Mucosa of stomach (tissue), 1 donor: ENCODE measurements at regions not wholly inside any gene's neighbourhood (a gene's known extent, or its start where the extent isn't known, plus 50 kb on each side); places are given as distances from the start of the nearest gene placed in this dataset.

Experiments
- H3K27me3 ChIP-seq: one replicate; pipeline ENCODE4 v1.7.0; 2013; ENCODE audit warnings: mild to moderate bottlenecking, low read length; ENCODE audit not compliant: control insufficient read depth, insufficient read depth
- H3K36me3 ChIP-seq: one replicate; pipeline ENCODE4 v1.7.0; 2013; ENCODE audit warnings: low read length; ENCODE audit not compliant: control insufficient read depth, insufficient read depth
- H3K4me1 ChIP-seq: one replicate; pipeline ENCODE4 v1.7.0; 2013; ENCODE audit warnings: mild to moderate bottlenecking, low read length; ENCODE audit not compliant: control insufficient read depth, insufficient read depth
- H3K4me3 ChIP-seq: one replicate; pipeline ENCODE4 v1.7.0; 2013; ENCODE audit warnings: low read length
- H3K9ac ChIP-seq: one replicate; pipeline ENCODE4 v1.7.0; 2013; ENCODE audit warnings: mild to moderate bottlenecking, low read length, moderate library complexity
- H3K9me3 ChIP-seq: one replicate; pipeline ENCODE4 v1.7.0; 2013; ENCODE audit warnings: mild to moderate bottlenecking, low read length, moderate library complexity; ENCODE audit not compliant: control insufficient read depth
- donor health status: Pancreatic carcinoma.

DNA sequence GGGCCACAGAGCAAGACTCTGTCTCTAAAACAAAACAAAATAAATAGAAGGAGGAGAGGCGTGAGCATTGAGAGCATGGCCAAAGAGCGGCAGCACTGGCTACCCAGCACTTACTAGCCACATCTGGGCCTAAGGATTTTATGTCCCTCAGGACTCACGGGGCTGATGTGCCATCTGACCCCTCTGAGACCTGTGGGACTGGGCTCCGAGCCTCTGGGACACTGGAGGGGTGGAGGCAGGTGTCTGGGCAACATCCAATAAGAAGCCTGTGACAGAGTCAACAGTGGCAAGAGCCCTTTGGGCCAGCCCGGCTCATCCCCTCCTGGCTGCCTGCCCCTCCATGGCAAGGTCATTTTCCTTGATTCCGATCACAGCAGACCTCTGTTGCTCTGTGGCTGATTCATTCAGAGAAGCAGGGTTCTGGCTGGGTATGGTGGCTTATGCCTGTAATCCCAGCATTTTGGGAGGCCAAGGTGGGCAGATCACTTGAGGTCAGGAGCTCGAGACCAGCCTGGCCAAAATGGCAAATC is 60.7 kb downstream of the RRM2 start:
- no peak overlapping the region for H3K4me3 ChIP-seq
- no peaks in the 10 kb centered on the region for H3K4me1 ChIP-seq
- no peaks in the 10 kb centered on the region for H3K9me3 ChIP-seq

DNA sequence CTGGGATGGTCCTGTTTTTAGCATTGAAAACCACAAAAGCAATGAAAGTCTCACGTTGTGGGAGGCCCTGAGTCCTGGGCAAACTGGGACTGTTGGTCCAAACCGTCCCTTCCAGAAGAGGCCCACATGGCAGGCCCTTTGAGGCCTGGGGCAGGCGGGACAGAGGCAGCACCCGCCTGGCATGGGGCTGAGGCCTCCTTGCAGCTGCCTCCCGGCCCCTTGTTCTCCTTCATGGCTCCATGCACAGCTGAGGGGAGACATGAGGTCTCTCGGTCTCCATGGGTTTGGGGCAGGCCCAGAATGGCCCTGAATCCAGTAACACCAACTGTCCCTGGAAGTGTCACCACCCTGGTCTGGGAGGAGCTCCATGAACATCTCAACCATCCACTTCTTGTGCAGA is 61.9 kb downstream of the RRM2 start:
- H3K36me3 ChIP-seq = no peaks in the 10 kb centered on the region
- no peak overlapping the region for H3K9ac ChIP-seq
- H3K27me3 ChIP-seq = no peaks in the 10 kb centered on the region
- H3K4me3 ChIP-seq = no peak overlapping the region
- H3K9me3 ChIP-seq = no peaks in the 10 kb centered on the region
- H3K4me1 ChIP-seq = peaks cover 6% of the 10 kb centered on the region

More for the DNA sequence above, 60.7 kb downstream of the RRM2 start:
- Histone ChIP-seq H3K36me3 (no peaks in the 10 kb centered on the region), H3K27me3 (no peaks in the 10 kb centered on the region), H3K9ac (no peak overlapping the region)

DNA sequence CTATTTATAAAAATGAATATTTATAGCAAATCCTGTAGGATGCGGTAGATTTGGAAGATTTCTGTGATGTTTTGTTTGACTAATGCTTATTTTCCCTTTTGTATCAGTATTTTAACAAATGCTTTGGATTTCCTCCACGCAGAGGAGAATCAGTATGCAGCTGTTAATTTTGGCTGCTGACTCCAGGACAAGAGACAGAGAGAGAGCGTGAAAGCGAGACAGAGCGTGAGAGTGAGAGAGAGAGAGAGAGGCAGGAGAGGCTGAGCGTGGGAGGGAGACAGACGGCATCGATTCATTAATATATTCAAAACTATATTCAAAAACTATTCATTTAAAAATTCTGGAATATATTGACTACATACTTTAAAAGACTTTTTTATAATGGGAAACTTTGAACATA is 62.5 kb downstream of the RRM2 start:
- Histone ChIP-seq H3K4me1 (peaks cover 6% of the 10 kb centered on the region), H3K4me3 (no peak overlapping the region), H3K9ac (no peak overlapping the region), H3K36me3 (no peaks in the 10 kb centered on the region), H3K27me3 (no peaks in the 10 kb centered on the region), H3K9me3 (no peaks in the 10 kb centered on the region)

DNA sequence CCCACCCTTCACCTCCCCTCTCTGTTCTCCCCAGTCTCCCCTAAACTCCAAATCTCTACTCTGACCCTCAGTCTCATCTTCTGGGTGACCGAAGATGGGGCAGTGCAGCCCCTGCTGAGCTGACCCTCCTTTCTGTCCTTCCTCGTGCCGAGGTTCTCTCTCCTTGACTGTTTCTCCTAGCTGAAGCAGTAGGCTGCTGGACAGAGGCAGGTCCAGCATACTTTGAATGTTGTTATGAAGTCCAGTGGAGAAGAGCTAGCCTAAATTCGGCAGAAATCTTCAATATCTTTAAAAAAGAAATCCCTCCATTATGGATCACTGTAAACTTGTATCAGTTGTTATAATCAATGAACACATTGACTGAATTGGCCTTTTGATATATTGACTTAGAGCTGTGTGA is 63.2 kb downstream of the RRM2 start:
- peaks cover 6% of the 10 kb centered on the region for H3K4me1 ChIP-seq
- H3K36me3 ChIP-seq = no peaks in the 10 kb centered on the region
- H3K27me3 ChIP-seq = no peaks in the 10 kb centered on the region
- no peaks in the 10 kb centered on the region for H3K9me3 ChIP-seq
- H3K9ac ChIP-seq = no peak overlapping the region
- no peak overlapping the region for H3K4me3 ChIP-seq

DNA sequence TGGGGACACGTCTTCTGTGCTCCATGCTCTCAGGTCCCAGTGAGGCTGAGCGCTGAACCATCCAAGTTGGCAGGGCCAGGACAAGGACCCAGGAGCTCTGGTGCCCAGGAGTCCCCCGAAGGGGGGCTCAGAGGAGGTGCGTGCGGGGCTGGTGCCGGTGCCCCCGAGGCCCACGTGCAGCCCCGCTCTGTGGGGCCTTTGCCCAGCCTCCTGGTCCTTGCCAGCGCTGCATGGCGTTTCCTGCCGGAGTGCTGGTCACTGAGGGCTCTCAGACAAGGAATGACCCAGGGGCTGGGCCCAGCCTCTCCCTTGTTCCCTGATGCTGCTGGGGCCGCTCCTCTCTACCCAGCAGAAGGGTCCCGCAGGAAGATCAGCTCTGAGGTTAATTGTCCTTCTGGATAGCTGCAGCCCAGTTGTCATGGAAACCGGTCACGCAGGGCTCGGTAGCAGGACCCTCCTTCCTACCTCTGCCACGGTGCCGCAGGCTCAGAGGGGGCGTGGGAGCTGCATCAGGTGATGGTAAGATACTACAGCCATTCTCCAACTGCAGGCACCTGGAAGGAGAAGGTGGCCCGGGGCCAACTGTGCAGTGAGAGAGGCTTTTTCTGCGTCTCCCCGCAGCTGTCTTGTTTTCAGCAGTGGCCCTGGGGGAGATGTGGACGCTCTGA is 64.5 kb downstream of the RRM2 start:
- H3K9ac ChIP-seq = no peak overlapping the region
- no peaks in the 10 kb centered on the region for H3K36me3 ChIP-seq
- H3K4me3 ChIP-seq = no peak overlapping the region
- no peaks in the 10 kb centered on the region for H3K9me3 ChIP-seq
- no peaks in the 10 kb centered on the region for H3K27me3 ChIP-seq
- H3K4me1 ChIP-seq = peaks cover 6% of the 10 kb centered on the region

DNA sequence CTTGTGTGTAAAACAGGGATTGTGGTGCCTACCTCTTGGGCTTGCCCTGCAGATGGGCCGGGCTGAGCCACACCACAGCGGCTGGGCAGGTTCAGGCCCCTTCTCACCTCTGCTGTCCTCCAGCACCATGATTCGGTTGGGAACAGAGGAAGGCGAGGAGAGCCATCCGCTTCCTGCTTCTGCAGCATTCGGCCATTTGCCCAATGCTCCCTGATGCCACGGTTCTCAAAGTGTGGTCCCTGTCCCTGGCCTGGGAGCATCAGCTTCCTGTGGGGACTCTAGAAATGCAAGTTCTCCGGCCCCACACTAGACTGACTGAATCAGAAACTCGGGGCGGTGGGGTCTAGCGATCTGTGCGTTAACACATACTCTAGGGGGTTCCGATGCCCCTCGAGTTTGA is 65.1 kb downstream of the RRM2 start:
- Histone ChIP-seq H3K9me3 (no peaks in the 10 kb centered on the region), H3K4me3 (no peak overlapping the region), H3K4me1 (peaks cover 6% of the 10 kb centered on the region), H3K9ac (no peak overlapping the region), H3K36me3 (no peaks in the 10 kb centered on the region), H3K27me3 (no peaks in the 10 kb centered on the region)

DNA sequence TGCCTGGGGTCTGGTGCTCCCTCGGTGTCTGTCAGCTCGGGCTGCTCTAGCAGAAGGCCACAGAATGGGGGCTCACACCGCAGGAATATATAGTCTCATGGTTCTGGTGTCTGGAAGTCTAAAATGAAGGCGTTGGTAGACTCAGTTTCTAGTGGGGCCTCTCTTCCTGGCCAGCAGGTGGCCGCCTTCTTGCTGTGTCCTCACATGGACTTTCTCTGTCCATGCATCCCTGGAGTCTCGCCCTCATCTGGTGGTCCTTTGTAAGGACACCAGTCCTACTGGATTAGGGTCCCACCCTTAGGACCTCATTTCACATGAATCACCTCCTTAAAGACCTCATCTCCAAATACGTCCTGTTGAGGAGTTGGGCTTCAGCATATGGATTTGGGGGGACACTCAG is 65.7 kb downstream of the RRM2 start:
- Histone ChIP-seq H3K4me3 (no peak overlapping the region), H3K9me3 (no peaks in the 10 kb centered on the region), H3K27me3 (no peaks in the 10 kb centered on the region), H3K9ac (no peak overlapping the region), H3K4me1 (peaks cover 6% of the 10 kb centered on the region), H3K36me3 (no peaks in the 10 kb centered on the region)

DNA sequence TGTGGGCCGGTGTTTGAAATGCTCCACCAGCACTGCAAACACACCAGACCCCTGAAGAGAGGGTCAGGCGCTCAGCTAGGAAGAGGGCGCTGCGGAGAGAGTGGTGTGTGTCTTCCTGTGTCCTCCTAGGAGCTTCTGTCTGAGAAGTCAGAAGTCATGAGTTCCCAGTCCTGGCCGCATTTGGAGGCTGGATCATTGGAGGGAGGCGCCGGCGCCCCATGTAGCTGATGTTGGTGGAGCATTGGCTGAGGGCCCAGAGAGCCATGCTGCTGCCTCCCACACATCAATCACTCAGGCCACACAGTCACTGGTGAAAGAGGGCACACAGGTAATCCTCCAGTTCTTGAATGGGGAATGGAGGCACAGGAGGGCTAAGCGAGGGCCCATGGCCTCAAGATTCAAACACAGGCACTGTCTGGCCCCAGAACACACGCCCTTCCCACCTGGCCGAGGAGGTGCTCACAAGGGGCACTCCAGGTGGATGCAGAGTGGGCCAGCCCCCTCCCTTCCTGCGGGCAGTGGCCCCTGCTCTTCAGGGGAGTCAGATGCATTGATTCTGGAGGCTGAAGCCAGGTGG is 66.3 kb downstream of the RRM2 start:
- Histone ChIP-seq H3K36me3 (no peaks in the 10 kb centered on the region), H3K9ac (no peak overlapping the region), H3K9me3 (no peaks in the 10 kb centered on the region), H3K4me1 (peaks cover 6% of the 10 kb centered on the region), H3K27me3 (no peaks in the 10 kb centered on the region), H3K4me3 (no peak overlapping the region)

DNA sequence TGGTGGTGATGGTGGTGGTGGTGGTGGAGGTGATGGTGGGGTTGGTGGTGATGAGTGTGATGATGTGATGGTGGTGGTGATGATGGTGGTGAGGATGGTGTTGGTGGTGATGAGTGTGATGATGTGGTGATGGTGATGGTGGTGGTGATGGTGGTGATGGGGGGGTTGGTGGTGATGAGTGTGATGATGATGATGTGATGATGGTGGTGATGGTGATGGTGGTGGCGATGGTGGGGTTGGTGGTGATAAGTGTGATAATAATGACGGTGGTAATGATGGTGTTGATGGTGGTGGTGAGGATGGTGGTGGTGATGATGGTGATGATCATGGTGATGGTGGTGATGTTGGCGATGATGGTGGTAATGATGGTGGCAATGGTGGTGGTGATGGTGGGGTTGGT is 67.7 kb downstream of the RRM2 start:
- Histone ChIP-seq H3K4me3 (no peak overlapping the region), H3K9me3 (no peaks in the 10 kb centered on the region), H3K9ac (no peak overlapping the region), H3K27me3 (no peaks in the 10 kb centered on the region), H3K4me1 (peaks cover 6% of the 10 kb centered on the region), H3K36me3 (no peaks in the 10 kb centered on the region)

DNA sequence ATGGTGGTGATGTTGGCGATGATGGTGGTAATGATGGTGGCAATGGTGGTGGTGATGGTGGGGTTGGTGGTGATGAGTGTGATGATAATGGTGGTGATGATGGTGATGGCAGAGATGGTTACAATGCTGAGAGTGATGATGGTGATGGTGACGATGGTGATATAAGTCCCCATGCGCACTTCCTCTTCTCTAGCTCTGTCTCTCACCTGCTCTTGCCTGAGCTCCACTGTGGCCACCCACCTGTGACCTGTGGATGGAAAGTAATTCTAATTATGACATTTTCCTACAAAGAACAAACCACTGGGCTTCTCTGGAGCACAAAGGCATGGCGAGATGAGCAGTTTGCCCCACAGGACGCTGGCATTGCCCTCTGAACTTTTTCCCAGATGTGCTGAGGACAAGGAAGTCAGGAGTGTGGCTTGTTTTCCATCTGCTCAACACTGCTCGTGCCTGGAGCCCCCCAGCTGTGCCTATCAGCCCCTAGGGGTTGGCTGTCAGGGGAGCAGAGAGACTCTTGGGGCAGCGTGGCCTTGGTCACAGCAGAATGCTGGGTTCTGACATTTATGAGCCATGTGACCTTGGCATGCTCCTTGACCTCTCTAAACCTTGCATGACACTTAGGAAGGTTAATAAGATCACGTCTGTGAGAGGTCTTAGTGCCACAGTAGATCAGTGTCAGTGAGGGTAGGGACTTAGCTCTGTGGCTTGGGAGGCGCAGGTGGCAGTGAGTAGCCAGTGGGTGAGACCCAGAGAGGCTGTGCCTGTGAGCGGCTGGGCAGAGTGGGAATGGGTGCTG is 68.4 kb downstream of the RRM2 start:
- no peak overlapping the region for H3K9ac ChIP-seq
- H3K36me3 ChIP-seq = no peaks in the 10 kb centered on the region
- H3K4me1 ChIP-seq = peaks cover 6% of the 10 kb centered on the region
- no peaks in the 10 kb centered on the region for H3K27me3 ChIP-seq
- no peaks in the 10 kb centered on the region for H3K9me3 ChIP-seq
- no peak overlapping the region for H3K4me3 ChIP-seq

DNA sequence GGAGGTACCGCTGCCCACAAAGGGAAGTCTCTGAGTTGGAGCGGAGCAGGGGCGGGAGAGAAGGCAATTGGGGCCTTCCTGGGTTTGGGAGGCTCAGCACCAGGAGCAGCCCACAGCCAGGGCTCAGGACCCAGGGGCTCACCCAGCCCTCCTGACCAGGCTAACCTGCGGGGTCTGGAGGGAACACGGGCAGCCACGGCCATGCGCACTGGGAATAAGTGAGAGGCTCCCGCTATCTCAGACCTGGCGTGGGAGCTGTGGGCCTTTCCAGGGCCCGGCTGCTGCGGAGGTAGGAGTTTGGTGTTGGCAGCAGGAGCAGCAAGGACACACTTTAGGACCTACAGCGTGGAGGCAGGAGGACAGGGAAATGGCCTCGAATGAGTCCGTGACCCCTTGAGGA is 69.0 kb downstream of the RRM2 start:
- Histone ChIP-seq H3K36me3 (no peaks in the 10 kb centered on the region), H3K4me1 (peaks cover 10% of the 10 kb centered on the region), H3K9ac (no peak overlapping the region), H3K9me3 (no peaks in the 10 kb centered on the region), H3K27me3 (no peaks in the 10 kb centered on the region), H3K4me3 (no peak overlapping the region)

DNA sequence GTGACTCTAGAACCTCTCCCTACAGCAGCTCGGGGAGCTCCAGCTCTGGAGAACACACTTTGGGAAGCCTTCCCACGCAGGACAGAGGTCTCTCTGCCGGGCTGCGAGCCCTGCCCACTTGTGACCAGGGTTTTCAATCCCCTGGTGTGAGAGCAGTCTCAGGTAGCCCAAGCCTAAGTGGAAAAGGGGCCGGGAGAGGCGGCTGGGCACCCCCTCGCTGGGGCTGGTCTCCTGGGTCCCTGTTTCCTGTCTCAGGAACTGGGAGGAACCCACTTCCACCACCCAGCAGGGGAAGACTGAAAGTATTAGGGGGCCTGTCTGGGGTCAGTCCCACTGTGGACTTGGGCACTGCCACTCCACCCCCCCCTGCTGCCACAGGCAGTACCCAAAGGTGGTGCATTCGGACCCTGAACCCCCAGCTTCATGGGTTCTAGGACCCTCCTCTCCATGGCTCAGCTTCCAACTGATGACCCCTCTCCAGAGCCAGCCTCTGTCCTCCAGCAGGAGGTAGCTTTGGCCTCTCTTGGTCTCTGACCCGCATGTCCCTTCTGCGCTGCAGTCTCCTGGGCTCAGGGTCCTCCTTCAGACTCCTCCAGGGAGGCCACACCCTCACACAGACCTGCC is 70.0 kb downstream of the RRM2 start:
- Histone ChIP-seq H3K9me3 (no peaks in the 10 kb centered on the region), H3K36me3 (no peaks in the 10 kb centered on the region), H3K4me1 (peaks cover 13% of the 10 kb centered on the region), H3K9ac (no peak overlapping the region), H3K27me3 (no peaks in the 10 kb centered on the region), H3K4me3 (no peak overlapping the region)
